Heart left ventricle (tissue), 16 donors: ENCODE measurements at regions not wholly inside any gene's neighbourhood (a gene's known extent, or its start where the extent isn't known, plus 50 kb on each side); places are given as distances from the start of the nearest gene placed in this dataset.
"Not testable (repeated sequence)": the region's sequence is repeated elsewhere in the genome, so short reads cannot be mapped to it uniquely, and the experiment has no call there.

Source experiments
- ATAC-seq, 4 donors: fragments of 200-7000 bp; cut with Tn5 transposase; one replicate each; pipeline ENCODE4 v1.9.1; 2020 to 2022; ENCODE audit warnings: moderate library complexity in 4 of 4, mild to moderate bottlenecking in 3 of 4, moderate number of reproducible peaks in 1 of 4
- DNase-seq, 5 donors: peaks; one replicate each; pipeline ENCODE4 v3.0.0-alpha.2; 2020
- H3K27ac ChIP-seq, 12 donors: fragments of 200-600 bp; sonication (generic) in 4 of 12; one replicate each; pipeline versions ENCODE4 v1.5.0 to v1.8.0; 2016 to 2022; ENCODE audit warnings: mild to moderate bottlenecking in 2 of 12
- H3K27me3 ChIP-seq, 9 donors: fragments of 200-600 bp; sonication (generic) in 2 of 9; one replicate each; pipeline versions ENCODE4 v1.5.1 to v1.8.0; 2016 to 2022; ENCODE audit warnings: mild to moderate bottlenecking in 3 of 9
- H3K36me3 ChIP-seq, 9 donors: fragments of 200-600 bp; sonication (generic) in 2 of 9; one replicate each; pipeline versions ENCODE4 v1.5.0 to v1.8.0; 2018 to 2022; ENCODE audit warnings: mild to moderate bottlenecking in 2 of 9
- H3K4me1 ChIP-seq, 12 donors: fragments of 200-600 bp; sonication (generic) in 4 of 12; one replicate each; pipeline versions ENCODE4 v1.5.0 to v1.8.0; 2016 to 2022; ENCODE audit warnings: mild to moderate bottlenecking in 3 of 12
- H3K4me3 ChIP-seq, 12 donors: fragments of 200-600 bp; sonication (generic) in 4 of 12; one replicate each; pipeline versions ENCODE4 v1.5.0 to v1.8.0; 2017 to 2022; ENCODE audit warnings: mild to moderate bottlenecking in 9 of 12, moderate library complexity in 4 of 12
- H3K9me3 ChIP-seq, 12 donors: fragments of 200-600 bp; sonication (generic) in 4 of 12; one replicate each; pipeline versions ENCODE4 v1.5.0 to v1.8.0; 2016 to 2022; ENCODE audit warnings: mild to moderate bottlenecking in 1 of 12
- POLR2A ChIP-seq, 2 donors: fragments of 450-650 bp; IDR thresholded peaks; one replicate each; pipeline ENCODE4 v1.6.1; 2017; ENCODE audit warnings: antibody characterized with exemption in 2 of 2, mild to moderate bottlenecking in 2 of 2, moderate library complexity in 2 of 2
- WGBS, 4 donors: extraction: QIAGEN DNeasy Blood & Tissue Kit in 2 of 4; methylation state at CpG; one replicate each; pipeline versions ENCODE4 v1.1.5 to v1.1.7; 2013 to 2018; 5-methylcytosine and 5-hydroxymethylcytosine counted together
- intact Hi-C, 10 donors: fragments of 100-400 bp; cut with DNase I; formaldehyde crosslinking; loops; one replicate each; pipeline versions ENCODE4 v1.11.1 to v1.14.2; 2022
- TF ChIP-seq, protein P1 (sequence below), 12 donors: fragments of 200-600 bp; sonication (generic) in 4 of 12; IDR thresholded peaks; one replicate each; pipeline versions ENCODE4 v1.5.0 to v1.8.0; 2018 to 2022; ENCODE audit warnings: antibody characterized with exemption in 12 of 12, mild to moderate bottlenecking in 5 of 12
- donor health status: ischemic (EF 13 %, LVEDD 7.1; RV severe dilation, severe dysfunction).
- donor health status: healthy with polysubstance abuse.
- donor health status: DM: no; HTN: yes; CAD: no.
- donor health status: DM: no; HTN: no; CAD: no.
- donor health status: ischemic (EF 25% LVEDD 6.9; RV normal size, moderate dysfunction).
- donor health status: ischemic (EF 25% LVEDD 5.7; RV mildly dilated, moderate dysfunction).
- donor health status: healthy.
- donor health status: DM: yes; HTN: yes; CAD: no.
- donor health status: ischemic (EF 35%, LVEDD 5.7; RV mildly dilated, moderate dysfunction).
- donor health status: nonischemic (EF 11% LVEDD 7.7; RV severe dilation, severe dysfunction).
- donor health status: DM: yes; HTN: yes; CAD: no.
- donor health status: PGD.
- donor health status: ischemic (EF 29% LVEDD 5.4; RV normal size, mild dysfunction).
- donor health status: nonischemic (EF 23%, LVEDD 6.1; RV moderate dilation, normal function).

DNA sequence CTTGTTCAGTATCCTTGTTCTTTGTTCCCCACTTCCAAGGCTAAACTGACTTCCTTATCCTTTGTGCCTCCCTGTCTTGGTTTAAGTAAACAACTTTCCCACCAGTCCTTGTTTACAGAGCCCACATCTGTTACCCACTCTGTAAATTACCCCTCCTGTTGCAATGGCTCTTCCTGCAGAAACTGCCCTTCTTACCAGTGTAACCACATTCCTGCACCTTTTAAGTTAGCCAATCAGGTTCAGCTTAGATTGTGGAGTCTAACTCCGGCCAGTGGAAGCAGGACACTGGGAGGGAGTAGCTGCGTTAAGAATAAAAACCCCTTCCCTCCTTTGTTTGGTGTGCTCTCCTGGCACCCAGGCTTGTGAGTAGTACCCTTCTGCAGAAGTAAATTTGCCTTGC is 360.9 kb downstream of the PRDM5 start:
- 83 to 95% (median 87%) methylated on average over 2 of the region's 2 CpGs for WGBS, 4 donors

DNA sequence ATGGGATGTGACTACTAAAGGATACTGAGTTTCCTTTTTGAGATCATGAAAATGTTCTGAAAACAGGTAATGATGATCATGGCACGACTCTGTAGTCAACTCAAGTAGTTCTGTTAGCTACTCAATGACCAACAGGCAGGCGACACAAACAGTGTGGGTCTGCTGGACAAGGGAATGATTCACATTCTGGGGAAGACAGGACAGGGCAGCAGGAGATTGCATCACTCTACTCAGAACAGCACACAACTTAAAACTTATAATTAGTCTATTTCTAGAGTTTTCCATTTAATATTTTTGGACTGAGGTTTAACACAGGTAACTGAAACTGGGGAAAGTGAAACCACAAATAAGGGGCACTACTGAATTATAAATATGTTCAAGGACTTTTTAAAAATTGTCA is 365.2 kb downstream of the PRDM5 start:
- TF ChIP-seq POLR2A (IDR thresholded peaks at IDR 0.05) = no peak
- TF ChIP-seq, protein P1, sequence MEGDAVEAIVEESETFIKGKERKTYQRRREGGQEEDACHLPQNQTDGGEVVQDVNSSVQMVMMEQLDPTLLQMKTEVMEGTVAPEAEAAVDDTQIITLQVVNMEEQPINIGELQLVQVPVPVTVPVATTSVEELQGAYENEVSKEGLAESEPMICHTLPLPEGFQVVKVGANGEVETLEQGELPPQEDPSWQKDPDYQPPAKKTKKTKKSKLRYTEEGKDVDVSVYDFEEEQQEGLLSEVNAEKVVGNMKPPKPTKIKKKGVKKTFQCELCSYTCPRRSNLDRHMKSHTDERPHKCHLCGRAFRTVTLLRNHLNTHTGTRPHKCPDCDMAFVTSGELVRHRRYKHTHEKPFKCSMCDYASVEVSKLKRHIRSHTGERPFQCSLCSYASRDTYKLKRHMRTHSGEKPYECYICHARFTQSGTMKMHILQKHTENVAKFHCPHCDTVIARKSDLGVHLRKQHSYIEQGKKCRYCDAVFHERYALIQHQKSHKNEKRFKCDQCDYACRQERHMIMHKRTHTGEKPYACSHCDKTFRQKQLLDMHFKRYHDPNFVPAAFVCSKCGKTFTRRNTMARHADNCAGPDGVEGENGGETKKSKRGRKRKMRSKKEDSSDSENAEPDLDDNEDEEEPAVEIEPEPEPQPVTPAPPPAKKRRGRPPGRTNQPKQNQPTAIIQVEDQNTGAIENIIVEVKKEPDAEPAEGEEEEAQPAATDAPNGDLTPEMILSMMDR (IDR thresholded peaks at IDR 0.05) = no peak
- intact Hi-C loops = no loop called here
- DNase-seq = no peak
- H3K4me3 ChIP-seq = no peak overlapping the region
- no peak overlapping the region for H3K27ac ChIP-seq
- ATAC-seq = no peak
- peaks cover 0 to 3% (median 0%) of the 10 kb centered on the region in 12 donors for H3K4me1 ChIP-seq
- peaks cover 0 to 25% (median 13%) of the 10 kb centered on the region in 12 donors for H3K9me3 ChIP-seq
- no peaks in the 10 kb centered on the region for H3K36me3 ChIP-seq
- no peaks in the 10 kb centered on the region for H3K27me3 ChIP-seq
- WGBS, 4 donors = 78 to 86% (median 81%) methylated on average over 2 of the region's 2 CpGs

More for the DNA sequence above, 360.9 kb downstream of the PRDM5 start:
- Histone ChIP-seq H3K27me3 (no peaks in the 10 kb centered on the region), H3K36me3 (no peaks in the 10 kb centered on the region), H3K4me1 (no peaks in the 10 kb centered on the region), H3K27ac (no peak overlapping the region), H3K4me3 (no peak overlapping the region), H3K9me3 (peaks cover 0 to 29% (median 14%) of the 10 kb centered on the region in 12 donors)
- intact Hi-C loops = no loop called here
- no peak for TF ChIP-seq POLR2A (IDR thresholded peaks at IDR 0.05)
- TF ChIP-seq, protein P1 (IDR thresholded peaks at IDR 0.05) = no peak
- ATAC-seq (no peak), DNase-seq (no peak)

DNA sequence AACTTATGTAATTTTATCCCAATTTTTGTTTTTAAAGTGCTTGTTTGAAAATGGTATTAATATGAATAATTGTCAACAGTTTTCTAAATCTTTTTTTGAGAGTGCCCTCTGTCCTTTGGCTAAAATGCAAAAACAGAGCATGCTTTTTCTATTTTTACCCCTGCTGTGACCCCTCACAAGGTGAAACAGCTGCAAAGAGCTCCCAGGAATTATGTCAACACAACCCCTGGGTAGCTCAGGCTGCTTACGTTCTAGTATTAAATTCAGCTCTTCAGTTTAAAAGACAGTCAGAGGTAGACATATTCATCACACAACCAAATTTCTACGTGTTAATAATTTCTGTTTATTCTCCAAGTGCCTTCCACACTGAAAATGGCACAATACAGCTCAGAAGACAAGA is 367.5 kb downstream of the PRDM5 start:
- WGBS, 4 donors = 27 to 38% (median 31%) methylated on average over 2 of the region's 2 CpGs
- peaks cover 0 to 3% (median 0%) of the 10 kb centered on the region in 12 donors for H3K4me1 ChIP-seq
- no peaks in the 10 kb centered on the region for H3K36me3 ChIP-seq
- no peak overlapping the region for H3K27ac ChIP-seq
- H3K4me3 ChIP-seq = no peak overlapping the region
- TF ChIP-seq, protein P1 (IDR thresholded peaks at IDR 0.05) = no peak
- no peak for TF ChIP-seq POLR2A (IDR thresholded peaks at IDR 0.05)
- intact Hi-C loops = no loop called here
- DNase-seq (peak in 1 of 5 donors; percentile 8), ATAC-seq (peak; percentile 54 to 80 (median 58))
- no peaks in the 10 kb centered on the region for H3K27me3 ChIP-seq
- H3K9me3 ChIP-seq = peaks cover 0 to 3% (median 0%) of the 10 kb centered on the region in 12 donors

DNA sequence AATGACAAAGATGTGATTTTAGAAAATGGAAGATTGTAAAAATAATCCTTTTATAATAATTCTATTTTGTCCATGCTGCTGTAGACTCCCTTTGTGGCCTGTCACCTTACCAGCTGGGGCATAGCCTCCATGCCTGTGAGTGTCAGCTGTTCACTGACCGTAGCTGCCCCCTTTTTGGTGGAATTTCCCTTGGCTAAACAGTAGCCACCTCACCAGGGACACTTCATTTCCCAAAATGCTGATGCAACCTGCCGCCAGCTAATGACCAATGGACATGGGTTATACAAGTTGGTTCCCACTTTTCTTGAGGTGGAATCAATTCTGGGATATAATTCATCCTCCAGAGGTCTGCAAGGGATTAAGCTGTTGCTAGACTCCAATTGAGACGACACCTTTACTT is 368.4 kb downstream of the PRDM5 start:
- no peak for TF ChIP-seq POLR2A (IDR thresholded peaks at IDR 0.05)
- TF ChIP-seq, protein P1 (IDR thresholded peaks at IDR 0.05) = no peak
- DNase-seq = no peak
- ATAC-seq = no peak
- no peaks in the 10 kb centered on the region for H3K36me3 ChIP-seq
- no peak overlapping the region for H3K4me3 ChIP-seq
- H3K4me1 ChIP-seq = peaks cover 0 to 3% (median 0%) of the 10 kb centered on the region in 12 donors
- H3K27me3 ChIP-seq = no peaks in the 10 kb centered on the region
- no peaks in the 10 kb centered on the region for H3K9me3 ChIP-seq
- no peak overlapping the region for H3K27ac ChIP-seq
- WGBS, 4 donors = 79 to 88% (median 83%) methylated on average over 3 of the region's 3 CpGs
- intact Hi-C loops = no loop called here

DNA sequence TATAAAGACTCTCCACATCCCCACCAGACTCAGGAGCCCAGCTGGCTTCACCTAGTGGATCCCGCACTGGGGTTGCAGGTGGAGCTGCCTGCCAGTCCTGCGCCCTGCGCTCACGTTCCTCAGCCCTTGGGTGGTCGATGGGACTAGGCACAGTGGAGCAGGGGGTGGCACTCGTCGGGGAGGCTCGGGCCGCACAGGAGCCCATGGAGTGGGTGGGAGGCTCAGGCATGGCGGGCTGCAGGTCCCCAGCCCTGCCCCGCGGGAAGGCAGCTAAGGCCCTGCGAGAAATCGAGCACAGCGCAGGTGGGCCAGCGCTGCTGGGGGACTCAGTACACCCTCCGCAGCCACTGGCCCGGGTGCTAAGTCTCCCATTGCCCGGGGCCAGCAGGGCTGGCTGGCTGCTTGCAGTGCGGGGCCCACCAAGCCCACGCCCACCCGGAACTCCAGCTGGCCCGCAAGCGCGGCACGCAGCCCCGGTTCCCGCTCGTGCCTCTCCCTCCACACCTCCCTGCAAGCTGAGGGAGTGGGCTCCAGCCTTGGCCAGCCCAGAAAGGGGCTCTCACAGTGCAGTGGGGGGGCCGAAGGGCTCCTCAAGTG is 371.8 kb downstream of the PRDM5 start:
- H3K27ac ChIP-seq, H3K4me3 ChIP-seq, ATAC-seq, H3K4me1 ChIP-seq, H3K36me3 ChIP-seq, intact Hi-C loops, H3K9me3 ChIP-seq, DNase-seq, H3K27me3 ChIP-seq: not testable (repeated sequence)
- 92 to 94% (median 94%) methylated on average over 16 to 30 of the region's 30 CpGs for WGBS, 4 donors
